GM12878 (cell line): ENCODE measurements at regions not wholly inside any gene's neighbourhood (a gene's known extent, or its start where the extent isn't known, plus 50 kb on each side); places are given as distances from the start of the nearest gene placed in this dataset.

Source experiments
- MYC ChIP-seq: IDR thresholded peaks from 2 replicates; pipeline ENCODE4 v1.6.1; 2011; ENCODE audit warnings: mild to moderate bottlenecking, low read length, moderate library complexity, inconsistent platforms; ENCODE audit not compliant: insufficient read depth, insufficient replicate concordance, insufficient read length, severe bottlenecking
- PML ChIP-seq: IDR thresholded peaks from 2 replicates; pipeline ENCODE4 v1.6.1; 2012; ENCODE audit warnings: low read length, inconsistent platforms
- TF ChIP-seq, protein P1 (sequence below): fragments of 450-650 bp; IDR thresholded peaks from 2 replicates; pipeline ENCODE4 v1.6.1; 2017; ENCODE audit warnings: mild to moderate bottlenecking, moderate library complexity

DNA sequence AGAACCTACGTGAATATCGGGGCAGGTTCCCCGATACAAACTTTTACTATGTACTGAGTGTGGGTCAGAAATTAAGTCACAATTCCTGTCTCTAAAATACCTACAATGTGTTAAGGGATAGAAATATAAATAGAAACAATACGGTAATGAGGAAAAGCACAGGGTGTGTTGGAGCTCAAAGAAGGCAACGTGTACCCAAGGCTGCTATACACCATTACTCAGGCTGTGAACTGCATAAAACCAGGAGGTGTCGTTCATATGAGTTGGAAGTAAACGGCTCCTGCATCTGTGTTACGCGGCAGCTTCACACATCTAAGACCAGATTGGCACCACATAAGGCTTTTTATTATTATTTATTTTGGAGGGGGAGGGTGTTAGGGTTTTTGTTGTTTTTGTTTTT is 50.1 kb upstream of the TRPM3 start (continued):
- TF ChIP-seq, protein P1, sequence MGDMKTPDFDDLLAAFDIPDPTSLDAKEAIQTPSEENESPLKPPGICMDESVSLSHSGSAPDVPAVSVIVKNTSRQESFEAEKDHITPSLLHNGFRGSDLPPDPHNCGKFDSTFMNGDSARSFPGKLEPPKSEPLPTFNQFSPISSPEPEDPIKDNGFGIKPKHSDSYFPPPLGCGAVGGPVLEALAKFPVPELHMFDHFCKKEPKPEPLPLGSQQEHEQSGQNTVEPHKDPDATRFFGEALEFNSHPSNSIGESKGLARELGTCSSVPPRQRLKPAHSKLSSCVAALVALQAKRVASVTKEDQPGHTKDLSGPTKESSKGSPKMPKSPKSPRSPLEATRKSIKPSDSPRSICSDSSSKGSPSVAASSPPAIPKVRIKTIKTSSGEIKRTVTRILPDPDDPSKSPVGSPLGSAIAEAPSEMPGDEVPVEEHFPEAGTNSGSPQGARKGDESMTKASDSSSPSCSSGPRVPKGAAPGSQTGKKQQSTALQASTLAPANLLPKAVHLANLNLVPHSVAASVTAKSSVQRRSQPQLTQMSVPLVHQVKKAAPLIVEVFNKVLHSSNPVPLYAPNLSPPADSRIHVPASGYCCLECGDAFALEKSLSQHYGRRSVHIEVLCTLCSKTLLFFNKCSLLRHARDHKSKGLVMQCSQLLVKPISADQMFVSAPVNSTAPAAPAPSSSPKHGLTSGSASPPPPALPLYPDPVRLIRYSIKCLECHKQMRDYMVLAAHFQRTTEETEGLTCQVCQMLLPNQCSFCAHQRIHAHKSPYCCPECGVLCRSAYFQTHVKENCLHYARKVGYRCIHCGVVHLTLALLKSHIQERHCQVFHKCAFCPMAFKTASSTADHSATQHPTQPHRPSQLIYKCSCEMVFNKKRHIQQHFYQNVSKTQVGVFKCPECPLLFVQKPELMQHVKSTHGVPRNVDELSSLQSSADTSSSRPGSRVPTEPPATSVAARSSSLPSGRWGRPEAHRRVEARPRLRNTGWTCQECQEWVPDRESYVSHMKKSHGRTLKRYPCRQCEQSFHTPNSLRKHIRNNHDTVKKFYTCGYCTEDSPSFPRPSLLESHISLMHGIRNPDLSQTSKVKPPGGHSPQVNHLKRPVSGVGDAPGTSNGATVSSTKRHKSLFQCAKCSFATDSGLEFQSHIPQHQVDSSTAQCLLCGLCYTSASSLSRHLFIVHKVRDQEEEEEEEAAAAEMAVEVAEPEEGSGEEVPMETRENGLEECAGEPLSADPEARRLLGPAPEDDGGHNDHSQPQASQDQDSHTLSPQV = no peak
- no peak for TF ChIP-seq MYC
- TF ChIP-seq PML = no peak
- TF ChIP-seq, all 136 proteins: peak for 0
